Fibroblast of skin of left quadriceps (primary cell): ENCODE measurements at regions not wholly inside any gene's neighbourhood (a gene's known extent, or its start where the extent isn't known, plus 50 kb on each side); places are given as distances from the start of the nearest gene placed in this dataset.

Experiments used
- DNase-seq, 2 experiments: peaks; one replicate each; pipeline ENCODE4 v3.0.0-alpha.2; 2013; ENCODE audit warnings: low read depth in 2 of 2

DNA sequence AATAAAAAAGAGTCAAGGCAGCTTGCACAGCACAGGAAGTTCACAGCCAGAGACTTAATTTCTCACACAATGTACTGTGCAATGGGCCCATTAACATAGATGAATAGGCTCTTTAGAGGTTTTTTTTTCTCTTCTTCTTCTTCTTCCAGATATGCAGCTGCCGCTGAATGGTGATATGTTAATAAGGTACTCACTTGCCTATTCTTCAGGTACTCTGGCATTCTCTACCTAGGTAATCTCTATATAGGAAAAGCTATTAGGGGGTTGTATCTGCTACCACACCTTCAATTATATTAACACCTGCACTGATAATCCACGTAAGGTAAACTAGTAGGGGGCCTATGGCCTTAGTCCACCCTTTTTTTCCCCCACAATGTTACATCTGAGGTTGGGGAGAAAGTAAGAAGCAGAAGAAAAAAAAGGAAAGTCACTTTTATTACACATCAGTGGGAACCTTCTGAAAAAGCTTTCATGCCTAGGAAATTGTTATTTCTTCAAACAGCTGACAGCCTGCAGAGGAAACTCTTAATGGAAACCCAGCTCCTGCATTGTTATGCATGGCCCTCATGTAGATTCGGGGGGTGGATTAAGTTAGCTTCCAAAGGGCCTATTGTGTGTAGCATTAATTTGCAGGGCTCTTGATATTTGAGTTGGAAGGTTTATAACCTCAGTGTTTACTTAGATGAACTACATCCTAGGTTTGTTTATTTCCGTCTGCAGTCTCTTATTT lies 525.5 kb downstream of the ZIC1 start:
- no peak for DNase-seq

DNA sequence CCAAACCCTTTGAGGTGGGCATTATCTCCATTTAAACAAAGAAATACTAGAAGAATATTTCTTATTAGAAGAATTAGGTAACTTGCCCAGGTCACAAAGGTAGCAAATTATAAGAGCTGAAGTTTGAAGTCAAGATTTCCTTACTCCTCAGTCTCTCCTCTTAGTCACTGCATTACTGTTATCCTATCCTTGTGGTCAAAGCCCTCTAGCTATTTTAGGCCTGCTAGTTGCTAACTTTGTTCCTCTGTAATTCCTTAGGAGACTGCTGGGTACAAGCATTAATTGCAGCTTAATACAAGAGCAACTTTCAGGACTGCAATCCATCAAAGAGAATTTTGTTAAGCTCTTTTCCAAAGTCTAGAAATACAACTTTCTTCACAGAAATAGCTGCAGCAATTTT lies 528.2 kb downstream of the ZIC1 start:
- DNase-seq: no peak

DNA sequence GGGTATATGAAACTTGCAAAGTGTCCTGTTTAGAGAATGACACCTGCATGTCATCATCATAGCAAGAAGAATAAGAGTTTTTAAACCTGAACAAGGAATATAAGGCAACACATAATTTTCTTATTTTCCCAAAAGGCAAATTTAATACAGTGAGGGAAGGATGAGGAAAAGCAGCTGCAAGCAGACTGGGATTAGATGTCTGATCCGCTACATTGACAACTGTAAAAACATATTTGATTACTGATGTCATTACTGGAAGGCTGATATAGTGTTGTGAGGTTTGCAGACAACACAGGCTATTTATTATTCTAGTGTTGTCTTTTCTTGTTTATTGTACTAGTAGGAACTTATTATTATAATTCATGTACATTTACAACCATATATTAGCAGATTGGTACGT lies 528.7 kb downstream of the ZIC1 start:
- no peak for DNase-seq

DNA sequence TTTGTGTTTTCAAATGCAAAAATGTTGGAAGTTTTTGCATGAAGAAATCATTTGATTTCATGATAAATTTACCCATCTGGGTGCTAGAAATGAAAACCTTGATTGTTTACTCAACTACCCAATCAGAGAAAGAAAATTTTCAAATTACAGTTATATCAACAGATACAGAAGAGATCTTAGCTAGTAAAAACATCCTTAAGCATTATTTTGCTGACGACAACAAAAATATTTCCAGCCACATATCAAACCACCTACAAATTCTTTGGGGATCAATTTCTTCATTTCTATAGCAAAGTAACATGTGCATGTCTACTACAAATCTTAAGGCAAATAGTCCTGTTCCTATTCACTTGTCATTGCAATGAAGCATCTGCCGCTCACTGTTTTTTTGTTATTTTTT lies 530.3 kb downstream of the ZIC1 start:
- no peak for DNase-seq

DNA sequence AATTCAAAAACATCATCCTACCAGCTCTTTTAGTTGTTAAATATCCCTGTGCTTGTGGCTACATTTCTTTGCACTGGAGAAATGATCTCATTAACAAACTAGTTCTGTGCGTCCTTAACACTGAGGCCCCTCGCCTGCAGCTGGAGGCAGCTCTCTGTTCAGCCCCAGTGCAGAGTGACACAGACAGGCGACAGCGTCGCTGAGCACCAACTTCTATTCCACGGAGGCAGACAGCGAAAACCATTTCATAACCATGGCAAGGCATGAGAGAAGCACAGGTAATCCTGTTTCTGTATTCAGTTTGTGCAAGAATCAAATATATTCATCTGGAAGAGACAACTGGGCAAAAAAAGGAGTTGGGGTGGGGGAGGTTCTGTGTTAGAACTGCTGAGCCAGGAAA lies 530.7 kb downstream of the ZIC1 start:
- no peak for DNase-seq

DNA sequence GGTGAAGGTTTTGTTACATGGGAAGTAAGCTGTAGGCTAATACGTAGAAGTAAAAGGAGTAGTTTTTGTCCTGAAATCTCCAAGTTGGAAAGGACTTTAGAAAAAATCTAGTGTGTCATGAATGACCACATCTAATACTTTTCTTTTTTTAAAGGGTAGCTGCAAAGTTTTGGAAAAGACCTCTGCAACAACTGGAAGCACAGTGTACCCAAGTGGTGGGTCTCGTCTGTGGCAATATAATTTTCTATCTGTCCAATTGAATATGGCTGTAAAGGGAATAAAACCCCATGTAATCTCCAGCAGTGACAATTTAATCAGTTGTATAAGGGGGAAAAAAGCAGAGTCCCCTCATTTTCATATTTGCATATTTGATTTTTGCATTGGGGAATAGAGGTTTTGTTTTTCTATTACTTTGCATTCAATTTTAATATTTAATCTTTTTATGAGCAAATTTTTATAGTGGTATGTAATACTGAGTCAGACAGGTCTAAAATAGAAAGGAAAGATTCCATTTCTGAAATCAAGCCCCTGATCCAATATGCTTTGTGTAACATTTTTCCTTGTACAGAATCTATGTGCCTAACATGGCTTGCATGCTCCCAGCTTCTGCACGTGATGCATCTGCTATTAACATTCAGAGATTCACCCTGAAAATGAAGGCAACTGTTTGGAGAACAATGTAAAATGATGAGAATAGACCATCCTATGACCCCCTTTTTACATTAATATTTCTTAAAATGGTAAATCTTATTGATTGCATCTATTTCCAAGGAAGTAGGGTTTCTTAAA lies 531.4 kb downstream of the ZIC1 start:
- no peak for DNase-seq

DNA sequence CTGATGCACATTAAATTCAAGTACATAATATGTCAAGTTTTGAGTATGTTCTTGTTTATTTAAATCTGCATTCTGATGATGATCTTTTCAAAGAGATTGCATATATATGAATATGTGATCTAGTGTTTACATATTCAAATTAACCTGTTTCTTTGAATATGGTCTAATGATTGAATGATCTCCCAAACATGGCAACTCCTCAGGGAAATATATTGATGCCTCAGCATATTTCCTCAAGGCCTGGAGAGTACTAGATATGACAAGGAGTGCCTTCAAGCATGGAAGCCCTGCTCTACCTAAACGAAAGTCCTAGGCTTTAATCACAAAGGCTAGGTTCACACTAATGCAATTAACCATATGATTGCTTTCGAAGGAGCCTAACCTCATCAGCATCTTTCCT lies 532.8 kb downstream of the ZIC1 start:
- no peak for DNase-seq

DNA sequence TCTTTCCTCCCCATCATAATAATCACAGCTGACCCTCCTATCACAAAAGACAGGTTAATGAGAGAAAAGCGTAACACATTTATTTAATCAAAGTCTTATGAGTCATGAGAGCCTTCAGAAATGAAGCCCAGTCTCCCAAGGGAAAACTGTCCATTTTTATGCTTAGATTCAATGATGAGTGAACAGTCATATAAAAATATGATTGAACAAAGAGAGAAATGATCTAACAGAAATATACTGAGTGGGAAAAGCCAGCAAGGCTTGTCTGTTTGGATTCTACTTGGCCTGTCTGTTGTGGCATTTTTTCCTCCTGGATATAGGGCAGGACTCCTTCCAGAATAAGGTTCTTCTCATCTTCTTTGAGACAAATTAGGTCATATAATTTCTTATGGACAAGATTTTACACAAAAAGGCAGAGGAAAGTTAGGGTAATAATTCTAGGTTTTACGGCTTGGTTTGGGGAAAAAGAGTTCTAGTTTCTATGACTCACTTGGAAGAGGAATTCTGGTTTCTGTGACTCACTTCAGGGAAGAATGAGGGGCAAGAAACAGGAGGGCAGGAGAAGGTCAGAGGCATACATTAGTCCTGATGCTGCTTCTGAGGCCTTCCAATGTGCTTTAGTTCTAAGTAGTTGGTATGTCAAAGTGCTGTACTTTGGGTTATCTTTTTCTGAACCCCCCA lies 534.2 kb downstream of the ZIC1 start:
- peak; percentile 89 to 93 for DNase-seq

DNA sequence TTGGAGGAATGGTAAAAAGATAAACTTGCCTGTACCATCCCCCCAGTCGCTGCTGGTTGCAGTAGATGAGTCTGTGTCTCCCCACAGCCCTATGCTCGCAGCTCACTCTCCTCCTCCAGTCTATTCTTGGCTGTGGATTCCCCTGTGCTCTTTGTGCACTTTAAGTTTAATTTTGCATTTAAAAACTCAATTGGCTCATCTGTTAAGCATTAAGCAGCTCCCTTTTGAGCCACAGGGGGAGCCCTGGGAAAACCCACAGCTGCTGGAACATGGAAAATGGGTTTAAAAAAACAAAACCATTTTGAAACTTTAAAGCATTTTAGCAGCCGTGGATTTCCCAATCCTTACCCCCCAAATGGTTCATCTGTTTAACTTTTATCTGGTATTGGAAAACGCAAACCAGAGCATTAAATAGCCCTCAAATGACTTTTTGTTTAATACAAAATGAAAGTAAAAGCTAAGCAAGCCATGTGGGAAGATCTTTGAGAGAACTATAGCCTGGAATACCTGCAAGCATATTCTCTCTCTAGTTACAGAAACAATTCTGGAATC lies 536.9 kb downstream of the ZIC1 start:
- DNase-seq: peak; percentile 95 to 96

DNA sequence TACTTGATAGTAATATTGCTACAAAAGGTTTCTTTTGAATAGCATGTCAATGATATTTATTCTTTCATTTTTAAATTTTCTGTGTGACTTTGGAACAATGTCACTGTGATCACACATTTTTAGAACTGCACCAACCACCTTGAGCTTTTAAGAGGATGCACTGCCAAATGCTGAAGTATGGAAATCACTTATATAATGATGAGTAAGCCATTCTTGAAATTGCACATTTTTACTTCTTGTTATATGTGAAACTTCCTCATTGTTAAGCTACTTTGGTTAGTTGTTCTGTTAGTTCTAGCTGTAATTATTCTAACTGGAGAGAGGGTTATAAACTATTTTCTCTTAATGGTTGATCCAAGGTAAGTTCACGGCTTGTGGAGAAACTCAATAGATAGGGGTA lies 547.5 kb downstream of the ZIC1 start:
- no peak for DNase-seq

DNA sequence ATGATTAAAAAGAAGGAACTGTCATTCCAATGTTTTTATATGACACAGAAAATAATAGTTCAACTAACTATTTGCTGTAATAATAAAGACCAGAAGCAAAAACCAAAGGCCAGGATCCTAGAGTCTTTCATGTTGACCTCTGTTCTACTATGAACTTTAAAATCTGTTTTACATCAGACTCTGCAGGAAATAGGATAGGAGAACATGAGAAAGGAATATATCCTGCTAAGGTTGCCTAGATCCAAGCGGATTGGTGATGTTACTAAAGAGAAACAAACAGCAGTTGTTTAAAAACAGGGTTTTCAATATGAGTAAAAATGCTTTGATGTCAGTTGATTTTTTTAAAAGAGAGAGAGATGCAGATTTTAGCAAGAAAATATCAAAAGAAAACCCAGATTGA lies 549.6 kb downstream of the ZIC1 start:
- no peak for DNase-seq

DNA sequence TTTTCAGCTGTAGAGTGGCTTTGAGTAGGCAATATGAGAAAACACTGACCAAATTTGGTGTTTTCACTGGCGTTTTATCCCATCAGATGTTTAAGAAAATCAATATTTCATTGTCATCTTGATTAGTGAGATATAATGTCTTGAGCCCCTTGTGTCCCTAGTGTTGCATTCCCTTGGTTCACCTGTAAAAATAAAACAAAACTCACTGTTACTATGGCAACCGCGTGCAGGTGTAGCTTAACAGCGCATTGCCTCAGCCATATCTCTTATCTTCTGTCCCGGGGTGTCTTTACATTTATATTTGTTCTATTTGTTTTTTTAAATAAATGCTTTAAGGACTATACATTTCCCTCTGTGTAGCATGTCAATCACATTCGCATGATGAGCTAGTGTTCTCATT lies 551.6 kb downstream of the ZIC1 start:
- no peak for DNase-seq

DNA sequence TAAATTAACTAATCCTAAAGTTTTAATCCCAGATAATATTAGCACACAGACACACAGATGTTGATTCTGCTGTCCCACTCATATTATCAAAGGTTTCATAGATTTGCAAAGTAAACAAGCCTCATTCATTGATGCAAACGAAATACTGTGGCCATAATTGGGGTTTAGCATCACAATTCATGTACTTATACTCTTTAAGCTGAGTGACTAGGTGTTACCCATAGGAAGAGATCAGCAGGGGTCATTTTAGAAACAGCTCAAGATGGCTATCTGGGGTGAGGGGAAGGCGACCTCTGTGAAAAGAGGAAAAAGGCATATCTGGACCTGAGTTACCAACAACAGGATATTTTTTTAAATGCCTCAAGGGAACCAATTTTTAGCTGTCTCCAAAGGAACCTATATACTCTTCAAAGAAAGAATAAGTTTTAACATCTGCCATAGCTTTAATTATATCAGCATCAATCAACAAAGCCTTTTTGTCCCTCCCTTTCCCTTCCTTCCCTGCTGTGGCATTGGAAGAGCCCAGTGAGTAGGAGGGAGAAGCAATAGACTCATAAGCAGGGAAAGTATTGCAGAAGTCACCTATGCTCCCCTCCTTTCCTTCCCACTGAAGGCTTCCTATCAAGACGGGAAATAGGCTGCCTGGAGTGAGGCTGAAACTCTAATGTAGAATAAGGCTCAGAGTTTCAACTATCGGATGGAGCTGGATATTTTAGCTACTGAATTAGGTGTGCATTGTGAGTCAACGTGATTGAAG lies 553.4 kb downstream of the ZIC1 start:
- no peak for DNase-seq

DNA sequence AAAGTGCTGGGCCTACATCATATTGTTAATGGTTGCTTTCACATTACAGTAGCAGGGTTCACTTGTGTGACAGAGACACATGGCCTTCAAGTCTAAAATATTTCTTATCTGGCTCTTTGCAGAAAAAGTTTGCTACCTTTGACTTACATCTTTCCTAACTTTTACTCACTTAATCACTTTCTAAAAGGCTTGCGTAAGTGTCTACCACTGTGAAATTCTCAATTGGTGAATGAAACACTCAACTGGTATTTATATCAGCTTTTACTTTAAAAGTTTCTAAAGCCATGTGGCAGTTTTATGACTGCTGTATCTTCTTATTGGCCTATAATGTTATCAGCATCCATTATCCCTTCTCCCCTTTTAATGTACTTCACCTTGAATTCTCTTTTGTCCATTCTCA lies 554.5 kb downstream of the ZIC1 start:
- DNase-seq: no peak

DNA sequence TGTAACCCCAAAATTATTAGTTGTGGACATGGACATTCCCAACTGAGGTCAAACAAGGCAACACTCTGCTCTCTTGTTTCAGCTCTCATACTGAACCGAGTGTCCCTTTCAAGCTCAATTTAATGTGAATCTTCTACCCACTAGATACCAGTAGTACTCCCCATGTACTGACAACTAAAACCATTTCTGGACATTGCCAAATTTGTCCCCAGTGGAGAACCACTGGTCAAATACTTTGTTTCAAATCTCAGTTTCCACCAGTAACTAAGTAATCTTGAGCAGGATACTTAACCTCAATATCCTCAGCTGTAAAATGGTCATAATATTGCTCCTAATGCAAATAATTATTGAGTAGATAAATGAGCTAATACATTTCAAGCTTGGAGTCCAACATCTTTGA lies 566.0 kb downstream of the ZIC1 start:
- DNase-seq: no peak

DNA sequence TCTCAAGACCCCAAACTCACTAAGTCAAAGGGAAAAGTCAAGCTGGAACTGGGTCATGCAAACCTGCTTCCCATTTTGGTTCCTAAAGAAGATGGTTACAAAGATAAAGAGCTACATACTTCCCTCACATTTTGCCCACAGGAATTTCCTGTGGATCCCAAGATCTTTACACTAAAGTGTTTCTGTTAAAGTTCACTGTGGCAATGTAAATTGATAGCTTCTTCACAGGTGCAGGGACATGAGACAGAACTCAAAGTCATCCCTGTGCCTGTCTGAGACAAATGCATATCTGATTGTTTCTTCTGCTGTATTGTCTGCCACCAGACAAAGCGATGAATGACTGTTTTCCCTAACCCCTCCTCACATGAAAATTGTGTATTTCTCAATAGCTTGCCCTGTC lies 567.8 kb downstream of the ZIC1 start:
- DNase-seq: no peak

DNA sequence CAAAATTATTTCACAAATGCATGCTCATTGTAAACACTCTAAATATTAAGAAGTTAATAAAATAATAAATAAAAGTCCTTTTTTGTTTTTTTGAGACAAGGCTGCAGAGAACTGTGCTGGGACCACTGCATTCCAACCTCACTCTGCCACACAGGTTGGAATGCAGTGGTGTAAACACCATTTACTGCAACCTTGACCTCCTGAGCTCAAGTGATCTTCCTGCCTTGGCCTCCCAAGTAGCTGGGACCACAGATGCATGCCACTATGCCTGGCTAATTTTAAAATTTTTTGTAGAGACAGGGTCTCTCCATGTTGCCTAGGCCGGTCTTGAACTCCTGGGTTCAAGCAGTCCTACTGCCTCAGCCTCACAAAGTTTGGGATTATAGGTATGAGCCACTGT lies 578.4 kb downstream of the ZIC1 start:
- no peak for DNase-seq

DNA sequence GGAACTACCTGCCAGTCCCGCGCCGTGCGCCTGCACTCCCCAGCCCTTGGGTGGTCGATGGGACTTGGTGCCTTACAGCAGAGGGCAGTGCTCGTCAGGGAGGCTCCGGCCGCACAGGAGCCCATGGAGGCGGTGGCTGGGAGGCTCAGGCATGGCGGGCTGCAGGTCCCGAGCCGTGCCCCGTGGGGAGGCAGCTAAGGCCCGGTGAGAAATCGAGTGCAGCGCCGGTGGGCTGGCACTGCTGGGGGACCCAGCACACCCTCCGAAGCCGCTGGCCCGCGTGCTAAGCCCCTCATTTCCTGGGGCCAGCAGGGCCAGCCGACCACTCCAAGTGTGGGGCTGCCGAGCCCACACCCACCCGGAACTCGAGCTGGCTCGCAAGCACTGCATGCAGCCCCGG lies 580.2 kb downstream of the ZIC1 start:
- no peak for DNase-seq

DNA sequence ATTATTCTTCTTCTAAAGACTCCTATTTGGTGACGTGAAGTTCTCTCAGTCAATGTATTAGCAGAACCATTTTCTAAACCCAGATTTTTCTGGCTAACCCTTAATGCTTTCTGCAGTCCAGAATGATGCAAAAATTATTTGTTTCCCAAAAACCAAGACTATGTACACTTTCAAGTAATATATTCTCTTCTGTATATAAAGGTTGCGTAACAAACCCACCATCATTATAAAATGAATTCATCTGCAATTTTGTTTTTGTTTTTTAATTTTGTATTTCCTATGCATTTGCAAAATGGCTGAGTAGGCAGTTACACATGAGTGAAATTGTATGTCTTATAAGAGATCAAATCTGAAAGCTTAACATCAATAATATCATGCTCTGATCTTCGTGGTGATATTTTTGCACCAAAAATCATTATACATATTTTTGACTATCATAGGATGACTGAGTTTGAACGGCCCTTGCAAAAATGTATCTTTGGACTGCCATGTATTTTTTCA lies 593.6 kb downstream of the ZIC1 start:
- DNase-seq: no peak

DNA sequence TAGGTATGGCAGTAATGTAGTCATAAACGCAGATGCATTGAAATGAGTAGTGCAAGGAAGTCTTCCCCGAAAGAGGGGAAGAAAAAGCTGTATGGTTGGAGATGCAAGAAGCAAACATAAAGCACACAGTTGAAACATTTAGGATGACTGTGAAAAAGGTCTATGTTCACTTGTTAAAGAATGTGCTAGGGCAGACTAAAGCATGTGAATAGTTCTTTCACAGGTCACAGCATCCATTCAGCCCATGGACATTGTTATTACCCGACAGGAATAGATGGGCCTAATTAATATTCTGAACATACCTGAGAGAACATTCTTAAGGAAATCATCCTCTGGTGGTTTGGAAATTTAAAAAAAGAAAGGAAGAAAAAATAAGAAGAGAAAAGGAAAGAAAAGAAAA lies 595.2 kb downstream of the ZIC1 start:
- no peak for DNase-seq

DNA sequence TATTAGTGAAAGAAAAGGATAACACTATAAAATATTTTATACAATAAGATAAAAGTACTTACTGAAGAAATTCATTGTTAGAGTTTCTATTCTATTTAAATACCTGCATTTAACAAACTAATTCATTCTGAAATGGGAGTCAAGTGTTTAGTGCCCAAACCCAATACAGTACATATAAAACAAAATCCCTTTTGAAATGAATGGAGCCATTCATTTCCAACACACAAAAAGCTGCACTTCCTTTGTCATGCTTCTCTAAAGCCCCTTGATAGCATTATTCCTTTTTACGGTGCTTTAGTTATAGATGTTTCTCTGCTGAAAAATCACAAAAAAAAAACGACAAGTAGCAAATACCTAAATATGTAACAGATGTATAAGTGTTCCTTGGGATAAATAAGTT lies 596.3 kb downstream of the ZIC1 start:
- DNase-seq: no peak

DNA sequence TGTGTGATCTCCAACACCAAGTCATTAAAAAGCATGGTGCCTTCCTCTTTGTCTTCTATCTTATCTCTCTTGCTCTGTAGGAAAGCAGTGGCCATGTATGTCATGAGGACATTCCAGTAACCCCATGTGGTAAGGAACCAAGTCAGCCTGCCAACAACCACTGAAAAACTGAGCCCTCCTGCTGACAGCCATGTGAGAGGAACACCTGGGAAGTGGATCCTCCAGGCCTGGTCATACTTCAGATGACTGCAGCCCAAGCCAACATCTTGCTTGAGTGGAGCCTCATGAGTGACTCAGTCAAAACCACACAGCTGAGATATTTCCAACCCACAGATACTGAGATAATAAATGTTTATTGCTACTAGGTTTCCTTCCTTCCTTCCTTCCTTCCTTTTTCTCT lies 597.3 kb downstream of the ZIC1 start:
- peak; percentile 30 to 31 for DNase-seq
